GM12878 (cell line): ENCODE measurements at regions not wholly inside any gene's neighbourhood (a gene's known extent, or its start where the extent isn't known, plus 50 kb on each side); places are given as distances from the start of the nearest gene placed in this dataset.

Experiments
- CHD1 ChIP-seq: IDR thresholded peaks from 2 replicates; pipeline ENCODE4 v1.6.1; 2012; ENCODE audit warnings: low read depth, low read length, improper control_type of control experiment
- CTCF ChIP-seq, 3 experiments: IDR thresholded peaks in 2 of 3; conservative IDR thresholded peaks in 1 of 3; 2 replicates each; pipeline ENCODE4 v1.5.1; 2011; ENCODE audit warnings: low read depth in 3 of 3, low read length in 3 of 3, mild to moderate bottlenecking in 3 of 3, control low read depth in 2 of 3, moderate library complexity in 2 of 3, inconsistent platforms in 1 of 3, mixed read lengths in 1 of 3; ENCODE audit not compliant: control insufficient read depth in 2 of 3, insufficient read depth in 1 of 3; ENCODE audit errors: extremely low read depth in 1 of 3
- HDAC2 ChIP-seq: fragments of 200-600 bp; sonication (generic); IDR thresholded peaks from 2 replicates; pipeline ENCODE4 v1.6.1; 2017
- PML ChIP-seq: IDR thresholded peaks from 2 replicates; pipeline ENCODE4 v1.6.1; 2012; ENCODE audit warnings: low read length, inconsistent platforms
- RB1 ChIP-seq: fragments of 450-650 bp; formaldehyde crosslinking; IDR thresholded peaks from 2 replicates; pipeline ENCODE4 v1.6.1; 2017; ENCODE audit warnings: mild to moderate bottlenecking, borderline replicate concordance
- REST ChIP-seq: IDR thresholded peaks from 2 replicates; pipeline ENCODE4 v1.6.1; 2012; ENCODE audit warnings: mild to moderate bottlenecking, low read depth, low read length
- SKIL ChIP-seq: fragments of 450-650 bp; IDR thresholded peaks from 2 replicates; pipeline ENCODE4 v1.6.1; 2017; ENCODE audit warnings: mild to moderate bottlenecking, low read depth, inconsistent platforms; ENCODE audit not compliant: poor library complexity, severe bottlenecking
- YY1 ChIP-seq: IDR thresholded peaks from 2 replicates; pipeline ENCODE4 v1.6.1; 2011; ENCODE audit warnings: low read depth, mild to moderate bottlenecking, low read length
- ZNF24 ChIP-seq: fragments of 450-650 bp; IDR thresholded peaks from 2 replicates; pipeline ENCODE4 v1.6.1; 2017; ENCODE audit warnings: antibody characterized with exemption, mild to moderate bottlenecking

- TF ChIP-seq CTCF (IDR thresholded peaks at IDR 0.05 in 2 of 3, conservative IDR thresholded peaks at IDR 0.05 in 1 of 3; ENCODE audit: control insufficient read depth in 2 of 3, extremely low read depth in 1 of 3, insufficient read depth in 1 of 3, low read depth in 3 of 3, low read length in 3 of 3) (no peak), ZNF24 (no peak), CHD1 (no peak), PML (no peak), HDAC2 (no peak), YY1 (no peak), SKIL (no peak), REST (no peak), RB1 (no peak)
These were observed 81.9 kb downstream of the KCNJ18 start for GRCh38 chr17:21774263-21774662.
